ENCODE measurements at regions not wholly inside any gene's neighbourhood (a gene's known extent, or its start where the extent isn't known, plus 50 kb on each side); places are given as distances from the start of the nearest gene placed in this dataset.

- DNase-seq = no peak
These were observed 393.3 kb downstream of the IRS2 start for GRCh38 chr13:109393045-109393444.

DNA sequence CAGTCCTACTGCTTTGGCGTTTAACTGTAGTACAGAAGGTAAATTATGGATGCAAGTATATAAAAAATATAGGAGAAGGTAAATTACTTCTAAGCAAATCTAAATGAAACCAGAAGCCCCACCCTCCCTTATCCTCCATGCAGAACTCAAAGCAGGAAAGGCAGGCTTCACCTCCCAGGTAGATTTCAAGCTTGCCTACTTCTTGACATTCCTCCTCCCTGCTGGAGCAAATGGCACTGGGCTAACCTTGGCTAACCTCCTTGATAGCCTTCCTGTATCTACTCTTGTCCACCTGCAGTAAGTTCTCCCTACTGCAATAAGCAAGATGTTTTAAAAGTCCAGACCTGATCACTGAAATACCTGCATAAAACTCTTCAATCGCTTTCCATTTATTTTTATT lies 396.0 kb downstream of the IRS2 start:
- DNase-seq = no peak

- DNase-seq = no peak
These were observed 396.5 kb downstream of the IRS2 start for GRCh38 chr13:109389892-109390345.

GRCh38 chr13:109389456-109389855 lies 396.9 kb downstream of the IRS2 start:
- DNase-seq = no peak

DNA sequence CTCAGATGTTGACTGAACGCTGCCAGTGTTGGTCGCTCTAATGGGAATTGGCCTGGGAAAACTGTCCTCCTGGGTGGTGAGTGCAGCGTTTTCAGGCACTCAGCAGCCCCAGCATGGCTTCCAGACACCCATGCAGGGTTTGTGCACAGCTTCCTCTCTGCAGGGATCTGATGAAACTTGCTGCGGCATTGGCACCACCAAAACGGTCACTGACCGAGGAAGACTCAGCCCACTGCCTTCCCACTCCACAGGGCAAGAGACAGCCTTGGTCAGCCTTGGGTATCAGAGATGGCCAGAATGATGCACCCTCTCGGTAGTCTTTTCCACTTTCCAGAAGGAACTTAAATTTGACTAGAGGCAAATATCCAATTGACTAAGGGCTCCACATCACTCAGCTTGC lies 398.9 kb downstream of the IRS2 start:
- no peak for DNase-seq

DNA sequence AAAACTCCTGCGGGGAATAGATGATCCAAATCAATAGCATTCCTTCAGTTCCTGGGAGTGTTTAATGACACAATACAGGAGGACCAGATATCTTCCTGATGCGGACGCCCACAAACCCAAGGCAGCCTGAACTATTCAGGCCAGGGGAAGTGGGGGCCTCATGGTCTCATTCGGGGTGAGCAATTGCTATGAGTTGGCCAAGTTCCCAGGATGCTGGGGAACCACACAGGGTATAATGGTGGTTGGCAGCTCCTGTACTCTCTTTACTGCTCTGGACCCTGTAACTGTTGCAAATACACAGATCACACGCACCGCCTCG lies 401.2 kb downstream of the IRS2 start:
- no peak for DNase-seq

GRCh38 chr13:109384491-109385241 lies 401.7 kb downstream of the IRS2 start:
- no peak for DNase-seq

GRCh38 chr13:109383683-109384082 lies 402.7 kb downstream of the IRS2 start:
- DNase-seq = no peak

- no peak for DNase-seq
These were observed 404.7 kb downstream of the IRS2 start for GRCh38 chr13:109381546-109382180.

GRCh38 chr13:109380457-109380856 lies 405.9 kb downstream of the IRS2 start:
- no peak for DNase-seq

- no peak for DNase-seq
These were observed 406.5 kb downstream of the IRS2 start for GRCh38 chr13:109379930-109380329.

DNA sequence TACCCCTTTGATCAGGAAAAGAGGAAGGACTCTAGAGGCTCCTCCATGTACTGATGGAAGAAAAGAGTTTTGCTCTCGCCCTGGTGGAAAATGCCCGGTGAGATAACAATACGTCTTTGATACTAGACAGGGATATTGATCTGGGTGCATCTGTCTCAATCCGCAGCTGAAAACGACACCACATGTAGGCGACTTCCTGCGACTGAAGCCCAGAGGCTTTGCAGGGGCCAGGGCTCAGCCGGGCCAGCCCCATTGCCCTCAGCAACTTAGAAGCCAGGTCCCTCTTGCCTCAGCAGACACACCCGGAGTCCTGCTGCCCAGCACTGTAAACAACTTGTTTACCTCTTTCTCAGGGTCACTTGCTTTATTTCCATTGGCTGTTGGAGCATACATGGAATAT lies 409.4 kb downstream of the IRS2 start:
- no peak for DNase-seq

- DNase-seq = no peak
These were observed 411.7 kb downstream of the IRS2 start for GRCh38 chr13:109374609-109375200.

GRCh38 chr13:109372666-109373065 lies 413.7 kb downstream of the IRS2 start:
- no peak for DNase-seq

DNA sequence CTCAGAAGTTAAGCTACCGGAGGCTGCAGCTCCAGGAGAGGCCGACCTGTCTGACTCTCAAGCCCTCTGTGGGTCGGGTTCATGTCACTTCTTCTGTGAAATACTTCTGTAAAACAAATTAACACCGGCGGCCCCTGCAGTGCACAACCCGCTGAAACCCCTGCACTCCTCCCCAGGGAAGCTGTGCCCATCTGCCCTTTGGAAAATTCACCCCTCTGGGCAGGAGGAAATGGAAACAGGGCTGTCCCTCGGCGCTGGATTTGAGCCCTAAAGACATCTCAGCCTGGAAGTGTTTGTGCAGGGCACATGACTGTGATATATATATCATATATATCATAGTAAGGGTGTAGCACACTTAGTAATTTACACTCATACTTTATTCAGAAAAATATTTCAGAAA lies 415.3 kb downstream of the IRS2 start:
- DNase-seq = no peak

GRCh38 chr13:109370496-109370895 lies 415.9 kb downstream of the IRS2 start:
- no peak for DNase-seq

- no peak for DNase-seq
These were observed 416.9 kb downstream of the IRS2 start for GRCh38 chr13:109369353-109370052.

DNA sequence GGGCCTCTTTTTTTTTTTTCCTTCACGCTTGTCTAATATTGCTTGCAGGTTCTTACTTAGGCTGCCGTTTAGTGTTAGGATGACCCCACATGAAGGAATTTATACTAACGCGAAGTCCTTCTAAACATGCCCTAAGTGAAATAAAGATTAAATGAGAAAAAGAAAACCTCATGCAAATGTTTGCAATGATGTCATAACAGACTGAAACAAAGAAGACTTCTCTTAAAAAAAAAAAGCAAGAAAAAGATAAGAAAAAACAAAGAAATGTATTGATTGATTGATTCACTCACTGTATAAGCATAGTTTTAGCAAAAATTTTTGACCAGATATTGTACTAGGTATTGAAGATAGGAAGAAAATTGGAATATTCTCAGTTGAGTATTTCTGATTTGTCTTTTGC lies 418.2 kb downstream of the IRS2 start:
- DNase-seq = no peak

- no peak for DNase-seq
These were observed 419.9 kb downstream of the IRS2 start for GRCh38 chr13:109366525-109366924.

DNA sequence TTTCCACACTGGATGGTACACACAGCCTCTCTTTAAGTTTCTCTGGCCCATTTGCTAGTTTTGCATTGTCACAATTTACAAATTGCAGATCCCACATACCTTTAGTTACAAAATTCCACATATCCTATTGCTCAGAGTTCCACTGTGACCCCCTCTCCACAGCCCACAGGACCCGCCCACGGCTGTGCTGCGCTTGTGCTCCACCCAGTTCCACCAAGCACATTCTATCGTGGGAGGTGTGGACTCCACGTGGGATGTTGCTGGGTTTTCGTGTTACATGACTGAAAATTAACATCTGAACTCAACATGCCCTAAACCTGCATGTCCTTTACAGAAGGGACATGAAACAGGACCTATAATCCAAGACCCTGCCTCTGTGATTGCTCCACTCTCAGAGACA lies 423.0 kb downstream of the IRS2 start:
- no peak for DNase-seq

DNA sequence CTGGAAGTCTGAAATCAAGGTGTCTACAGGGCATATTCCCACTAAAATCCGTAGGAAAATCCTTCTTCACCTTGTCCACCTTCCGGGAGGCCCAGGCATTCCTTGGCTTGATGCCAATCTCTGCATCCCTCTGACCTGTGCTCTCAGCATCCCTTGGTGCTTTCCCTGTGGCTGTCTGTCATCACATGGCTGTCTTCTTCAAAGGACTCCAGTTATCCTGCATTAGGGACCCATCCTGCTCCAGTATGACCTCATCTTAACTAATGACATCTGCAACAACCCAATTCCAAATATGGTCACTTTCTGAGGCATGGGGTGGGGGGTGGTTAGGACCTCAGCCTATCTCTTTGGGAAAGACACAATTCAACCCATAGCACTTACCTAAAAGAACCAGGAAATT lies 423.8 kb downstream of the IRS2 start:
- DNase-seq = no peak

GRCh38 chr13:109361562-109362289 lies 424.7 kb downstream of the IRS2 start:
- DNase-seq = no peak

Data from NCI-H1105 treated with DMSO at 0.1 percent for 48 hours (cell line).